GM21576 (cell line): ENCODE measurements at regions not wholly inside any gene's neighbourhood (a gene's known extent, or its start where the extent isn't known, plus 50 kb on each side); places are given as distances from the start of the nearest gene placed in this dataset.

Source experiments
- ATAC-seq: cut with Tn5 transposase; IDR thresholded peaks from one replicate; pipeline ENCODE4 v1.9.1; 2021; ENCODE audit warnings: mild to moderate bottlenecking, moderate library complexity; ENCODE audit not compliant: unreplicated experiment

DNA sequence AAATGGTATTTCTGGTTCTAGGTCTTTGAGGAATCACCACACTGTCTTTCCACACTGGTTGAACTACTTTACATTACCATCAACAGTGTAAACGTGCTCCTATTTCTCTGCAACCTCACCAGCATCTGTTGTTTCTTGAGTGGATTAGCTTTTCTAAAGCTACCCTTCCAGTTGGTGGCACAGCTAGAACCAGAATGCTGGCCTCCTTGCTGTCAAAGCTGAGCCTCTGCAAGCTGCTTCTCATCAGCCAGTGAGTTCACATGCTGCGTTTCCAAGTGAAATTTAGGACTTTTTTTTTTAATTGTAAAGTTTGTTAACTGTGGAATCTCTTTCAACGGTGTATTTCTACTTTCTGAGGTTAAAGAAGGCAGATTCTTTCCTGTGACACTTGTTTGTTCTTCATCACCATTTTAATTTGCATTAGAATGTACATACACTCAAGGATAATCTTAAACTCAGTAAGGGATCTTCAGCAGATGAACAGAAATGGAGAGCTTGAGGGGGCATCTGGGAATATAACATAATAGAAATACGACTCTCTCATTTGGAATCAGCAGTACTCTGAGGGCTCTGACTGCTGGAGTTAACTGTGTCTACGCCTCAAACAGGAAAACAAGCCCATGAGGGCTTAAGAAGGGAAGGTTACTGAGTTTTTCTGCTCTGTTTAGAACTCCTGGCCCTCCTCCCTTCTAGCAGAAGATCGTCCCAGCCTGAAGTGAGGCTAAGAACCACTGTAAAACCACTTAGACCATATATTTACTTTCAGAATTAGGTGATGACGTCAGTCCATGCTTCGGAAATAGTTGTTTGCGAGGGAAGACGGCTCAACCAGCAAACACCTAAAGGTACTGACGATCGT lies 148.4 kb upstream of the FAM20A start:
- ATAC-seq: no peak

DNA sequence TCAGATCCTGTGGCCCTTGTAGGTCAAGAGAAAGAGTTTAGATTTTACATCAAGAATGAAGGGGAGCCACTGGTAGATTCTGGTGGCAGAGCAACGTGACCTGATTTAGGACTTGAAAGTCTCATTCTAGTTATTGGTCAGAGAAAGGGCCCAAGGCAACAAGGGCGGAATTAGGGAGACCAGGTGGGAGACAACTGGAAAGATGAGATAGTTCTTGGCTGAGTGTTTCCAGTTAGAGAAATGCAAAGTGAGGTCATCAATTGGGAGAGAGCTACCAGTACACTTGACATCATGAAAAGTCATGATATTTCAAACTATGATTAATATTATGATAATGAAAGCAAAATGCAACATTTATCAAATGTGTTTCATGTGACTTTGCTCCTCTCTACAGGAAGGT lies 147.2 kb upstream of the FAM20A start:
- no peak for ATAC-seq

DNA sequence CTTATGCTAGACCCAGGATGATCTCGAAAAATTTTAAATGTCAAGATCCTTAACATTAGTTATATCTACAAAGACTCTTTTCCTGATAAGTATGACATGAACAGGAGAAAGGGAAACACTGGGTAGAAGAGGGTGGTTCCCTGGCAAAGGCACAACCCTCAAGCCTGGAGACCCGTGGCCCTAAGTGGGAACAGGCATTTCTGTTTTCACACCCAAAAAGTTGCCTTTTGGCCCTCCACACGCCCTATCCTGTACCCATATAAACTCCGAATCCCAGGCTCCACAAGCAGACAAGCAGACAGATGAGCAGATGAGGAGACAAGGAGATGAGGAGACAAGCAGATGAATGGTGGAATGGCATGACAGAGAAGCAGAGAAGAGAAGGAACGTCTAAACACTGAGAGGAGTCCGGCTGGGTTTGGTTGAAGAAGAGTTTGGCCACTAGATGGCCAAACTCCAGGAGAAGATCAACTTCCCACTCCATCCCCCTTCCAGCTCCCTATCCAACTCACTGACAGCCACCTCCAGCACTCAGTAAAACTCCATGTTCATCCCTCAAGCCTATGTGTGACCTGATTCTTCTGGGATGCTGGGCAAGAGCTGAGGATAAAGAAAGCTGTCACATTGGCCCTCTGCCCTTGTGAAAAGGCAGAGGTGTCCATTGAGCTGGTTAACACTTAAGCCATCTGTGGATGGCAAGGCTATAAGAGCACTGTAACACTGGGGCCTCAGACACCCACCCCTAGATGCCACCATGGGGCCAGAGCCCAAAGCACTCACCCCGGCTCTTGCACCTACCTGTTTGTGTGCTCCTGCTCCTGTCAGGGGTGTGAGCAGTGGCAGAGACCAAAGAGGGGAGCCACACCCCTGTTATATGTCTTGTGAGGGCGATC lies 139.6 kb upstream of the FAM20A start:
- ATAC-seq: no peak

DNA sequence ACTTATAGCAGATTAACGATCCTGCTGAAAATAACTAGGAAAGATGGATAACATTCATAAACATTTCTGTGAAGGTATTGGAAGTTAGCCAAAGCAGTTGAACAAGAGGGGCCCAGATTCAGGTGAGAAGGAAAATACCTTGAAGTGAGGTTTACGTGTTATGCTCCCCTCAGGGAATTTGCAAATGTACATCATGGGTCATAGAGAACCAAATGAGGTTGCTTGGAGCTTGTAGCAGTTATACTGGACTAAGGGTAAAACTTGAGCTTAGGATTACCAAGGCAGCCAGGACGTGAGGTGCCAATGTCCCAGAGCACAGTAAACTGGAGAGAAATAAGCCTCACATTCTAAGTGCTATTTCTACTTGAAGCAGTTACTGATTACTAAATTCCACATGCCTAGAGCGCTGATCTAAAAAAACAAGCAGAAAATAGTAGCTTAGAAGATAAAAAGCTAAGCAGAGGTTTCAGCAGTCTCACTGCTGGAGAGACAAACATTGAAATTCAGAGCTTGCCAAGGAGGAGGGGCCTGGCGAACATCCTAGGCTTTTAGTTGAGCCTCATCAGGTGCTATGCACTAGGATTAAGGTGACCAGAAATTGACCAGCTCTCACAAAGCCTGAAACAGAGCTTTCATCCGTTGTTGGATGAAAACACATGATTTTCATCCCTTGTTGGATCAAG lies 136.7 kb upstream of the FAM20A start:
- ATAC-seq: no peak

GRCh38 chr17:68734931-68735330 lies 133.8 kb upstream of the FAM20A start:
- no peak for ATAC-seq

DNA sequence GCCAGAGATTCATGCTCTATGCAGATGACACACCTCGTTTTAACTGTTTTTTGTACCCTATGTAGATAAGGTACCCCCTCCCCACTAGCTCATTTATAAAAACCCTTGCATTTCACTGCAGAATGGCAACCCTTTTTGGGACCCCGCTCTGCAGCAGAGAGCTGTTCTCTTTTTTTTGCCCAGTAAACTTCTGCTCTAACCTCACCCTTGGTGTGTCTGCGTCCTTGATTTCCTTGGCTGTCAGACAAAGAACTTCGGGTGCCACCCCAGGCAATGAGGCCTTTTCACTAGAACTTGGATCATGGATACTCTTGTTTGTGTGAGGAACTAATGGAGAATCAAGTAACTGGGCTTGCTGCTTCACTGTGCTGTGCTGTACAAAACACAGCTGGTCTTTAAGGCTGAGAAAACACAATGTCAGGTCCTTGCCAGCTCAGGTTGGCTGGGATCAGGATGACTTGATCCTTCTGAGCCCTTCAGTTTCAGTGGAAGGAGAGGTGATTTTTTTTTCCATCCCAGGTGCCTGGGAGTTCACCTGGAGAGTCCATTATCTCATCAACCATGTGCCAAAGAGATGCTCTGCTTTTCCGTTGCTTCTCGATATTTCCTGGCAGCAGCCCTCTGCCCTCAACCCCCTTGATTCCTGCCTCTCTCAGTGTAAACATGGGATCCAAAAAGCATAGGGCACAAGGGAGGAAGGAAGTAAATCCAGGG lies 133.2 kb upstream of the FAM20A start:
- no peak for ATAC-seq

DNA sequence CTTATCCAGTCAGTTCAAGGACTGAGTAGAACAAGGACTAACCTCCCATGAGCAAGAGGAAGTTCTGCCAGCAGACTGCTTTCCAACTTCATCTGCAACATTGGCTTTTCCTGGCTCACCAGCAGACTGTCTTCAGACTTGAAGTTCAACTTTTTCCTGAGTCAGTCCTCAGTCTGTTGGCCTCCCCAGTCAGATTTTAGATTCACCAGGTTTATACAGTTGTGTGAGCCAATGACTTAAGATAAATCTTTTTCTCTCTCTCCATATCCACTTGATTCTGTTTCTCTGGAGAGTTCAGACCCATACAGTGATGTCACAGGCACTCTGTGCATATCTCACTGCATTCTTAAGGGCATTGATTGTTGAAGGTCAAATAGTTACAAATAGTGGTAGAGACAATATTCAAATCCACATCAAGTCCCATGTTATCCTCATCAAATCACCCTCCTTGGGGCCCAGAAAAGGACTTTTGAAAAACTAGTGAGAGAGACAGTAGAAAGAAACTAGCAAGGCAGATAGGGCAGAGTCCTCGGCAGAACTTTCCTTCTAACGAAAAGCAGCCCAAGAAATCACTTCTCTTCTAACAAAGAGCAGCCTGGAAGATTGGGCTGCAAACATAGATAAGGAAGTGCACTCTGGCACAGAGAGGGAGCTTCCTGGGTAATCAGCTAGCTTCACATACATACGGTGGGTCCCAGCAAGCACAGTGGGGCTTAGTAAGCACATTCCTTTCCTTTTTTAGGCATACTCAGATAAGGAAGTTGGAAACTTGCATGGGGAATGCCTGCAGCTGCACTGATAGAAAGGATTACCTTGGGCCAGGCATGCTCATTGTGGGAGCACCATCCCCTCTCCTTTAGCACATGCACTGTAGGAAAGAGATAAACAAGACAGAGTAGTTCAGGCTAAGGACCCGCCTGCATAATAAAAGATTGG lies 132.3 kb upstream of the FAM20A start:
- no peak for ATAC-seq

DNA sequence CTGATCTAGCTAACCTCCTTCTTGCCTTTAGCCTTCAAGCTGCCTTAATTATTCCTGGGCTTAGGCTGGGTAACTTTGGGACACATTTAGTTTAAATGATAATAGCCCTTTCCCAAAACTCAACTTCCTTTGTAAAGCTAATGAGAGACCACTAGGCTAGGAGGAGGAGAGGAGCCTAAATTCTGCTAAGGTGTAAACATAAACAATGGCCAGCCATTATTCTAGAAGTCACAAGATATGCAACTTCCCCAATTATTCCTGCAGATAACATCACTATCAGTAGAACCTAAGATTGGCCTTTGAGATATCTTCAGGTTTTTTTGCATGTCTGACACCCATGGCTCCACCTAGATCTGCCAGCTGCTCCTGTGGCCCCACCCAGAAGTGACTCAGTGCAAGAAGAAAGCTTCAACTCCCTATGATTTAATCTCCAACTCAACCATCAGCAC lies 131.2 kb upstream of the FAM20A start:
- ATAC-seq: no peak

DNA sequence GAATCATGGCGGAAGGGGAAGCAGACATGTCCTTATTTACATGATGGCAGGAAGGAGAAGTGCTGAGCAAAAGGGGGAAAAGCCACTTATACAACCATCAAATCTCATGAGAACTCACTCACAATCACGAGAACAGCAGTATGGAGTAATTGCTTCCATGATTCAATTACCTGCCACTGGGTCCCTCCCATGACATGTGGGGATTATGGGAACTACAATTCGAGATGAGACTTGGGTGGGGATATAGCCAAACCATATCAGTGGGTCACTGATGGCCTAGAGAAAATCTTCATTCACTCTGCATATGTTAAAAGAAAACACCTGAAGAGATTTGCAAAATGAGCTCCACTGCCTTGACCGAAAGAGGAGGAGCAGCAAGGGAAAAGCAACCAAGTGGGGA lies 130.3 kb upstream of the FAM20A start:
- ATAC-seq: no peak

- no peak for ATAC-seq
Observed at GRCh38 chr17:68719431-68719830, 118.3 kb upstream of the FAM20A start.

- no peak for ATAC-seq
Observed at GRCh38 chr17:68718926-68719325, 117.8 kb upstream of the FAM20A start.

- ATAC-seq: no peak
Observed at GRCh38 chr17:68718465-68718864, 117.3 kb upstream of the FAM20A start.

GRCh38 chr17:68714676-68715075 lies 113.5 kb upstream of the FAM20A start:
- no peak for ATAC-seq

DNA sequence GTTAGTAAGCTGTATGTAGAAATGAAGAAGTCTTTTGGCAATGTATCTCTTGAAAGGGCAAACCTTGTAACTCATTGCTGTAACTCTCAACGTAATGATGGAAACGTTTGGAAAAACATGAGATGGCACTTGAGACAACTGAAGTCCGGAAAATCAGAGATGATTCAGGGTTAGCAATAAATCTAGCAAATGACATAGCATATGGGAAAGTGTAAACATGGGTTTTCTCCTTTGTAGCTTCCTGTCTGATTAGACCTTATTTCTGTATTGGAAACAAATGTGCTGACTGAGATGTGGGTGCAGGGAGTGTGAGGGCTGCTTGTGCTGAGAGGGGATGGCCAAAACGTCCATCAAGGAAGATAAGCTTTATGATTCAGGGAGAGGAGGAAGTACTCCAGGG lies 110.7 kb upstream of the FAM20A start:
- ATAC-seq: no peak

- no peak for ATAC-seq
Observed at GRCh38 chr17:68710976-68711375, 109.8 kb upstream of the FAM20A start.

- no peak for ATAC-seq
Observed at GRCh38 chr17:68710035-68710780, 109.0 kb upstream of the FAM20A start.

GRCh38 chr17:68709461-68709860 lies 108.3 kb upstream of the FAM20A start:
- no peak for ATAC-seq

DNA sequence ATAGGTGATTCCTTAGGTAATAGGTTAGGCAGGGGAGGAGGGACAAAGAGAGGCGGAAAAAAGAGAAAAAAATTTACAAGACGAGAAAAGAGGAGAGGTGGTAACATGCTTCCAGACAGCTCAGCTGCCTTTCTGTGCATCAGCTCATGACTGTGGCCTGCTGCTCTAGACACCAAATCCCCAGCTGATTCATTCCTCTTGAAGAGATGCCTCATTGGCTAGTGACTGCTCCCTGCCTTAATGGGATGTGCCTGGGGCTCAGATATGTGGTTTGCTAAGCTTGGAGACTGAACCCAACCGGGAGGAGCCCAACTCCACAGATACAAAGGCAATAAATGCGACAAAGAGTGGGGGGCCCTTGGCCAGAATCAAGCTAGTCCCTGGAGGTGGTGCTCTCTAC lies 105.9 kb upstream of the FAM20A start:
- no peak for ATAC-seq

DNA sequence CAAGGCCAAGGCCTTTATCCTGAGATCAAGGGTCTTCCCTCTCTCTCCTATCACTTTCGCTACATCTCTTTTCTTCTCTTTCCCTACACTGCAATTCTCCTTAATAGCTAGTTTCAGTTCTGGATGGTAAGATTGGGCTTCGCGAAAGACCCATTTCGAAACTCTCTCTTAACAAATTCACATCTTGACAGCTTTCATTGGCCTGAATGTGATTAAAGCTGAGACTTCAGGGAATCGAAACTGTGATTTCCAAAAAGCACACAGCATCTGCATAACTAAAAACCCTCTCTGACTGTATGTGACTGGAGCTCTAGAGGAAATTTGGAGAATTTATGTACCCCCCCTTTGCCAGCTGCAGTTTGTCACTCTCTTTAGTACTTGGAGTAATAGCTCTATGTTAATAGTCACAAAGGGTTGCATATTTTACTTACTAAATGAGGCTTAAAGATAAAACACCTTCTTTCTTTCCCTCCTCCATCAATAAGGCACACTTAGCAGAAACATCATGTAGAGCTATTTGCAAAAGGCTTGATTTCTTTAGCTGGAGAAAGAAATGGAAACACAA lies 105.3 kb upstream of the FAM20A start:
- no peak for ATAC-seq
